GM18502 (cell line): ENCODE measurements at regions not wholly inside any gene's neighbourhood (a gene's known extent, or its start where the extent isn't known, plus 50 kb on each side); places are given as distances from the start of the nearest gene placed in this dataset.

Experiments
- ATAC-seq: cut with Tn5 transposase; IDR thresholded peaks from one replicate; pipeline ENCODE4 v1.9.1; 2021; ENCODE audit warnings: mild to moderate bottlenecking; ENCODE audit not compliant: unreplicated experiment, poor library complexity

DNA sequence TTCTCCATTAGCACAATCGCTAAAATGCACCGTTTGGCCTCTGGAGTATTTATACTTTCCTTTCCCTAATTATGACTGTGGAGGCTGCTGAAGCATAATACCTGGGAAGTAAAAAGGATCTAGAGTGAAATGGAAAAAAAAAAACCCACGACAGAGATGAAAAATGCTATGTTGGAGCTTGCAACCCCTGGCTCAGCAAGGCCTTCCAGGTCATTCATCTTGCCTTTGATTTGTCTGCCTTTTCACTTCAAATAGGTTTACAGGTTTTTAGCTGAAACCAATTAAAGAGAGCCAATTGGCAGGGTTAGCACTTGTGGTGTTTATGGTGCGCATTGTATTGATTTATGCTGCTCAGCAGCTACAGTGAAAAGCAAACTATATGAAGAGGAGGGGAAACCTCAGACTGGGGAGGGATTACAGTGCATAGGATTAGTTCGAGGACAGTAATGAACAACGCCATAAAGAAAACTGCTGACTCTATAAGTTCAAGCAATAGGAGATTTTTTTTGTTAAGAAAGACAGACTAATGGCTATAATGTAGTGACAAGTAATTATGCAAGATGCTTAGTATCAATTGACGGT lies 347.9 kb downstream of the MEIS1 start:
- ATAC-seq, result no peak

DNA sequence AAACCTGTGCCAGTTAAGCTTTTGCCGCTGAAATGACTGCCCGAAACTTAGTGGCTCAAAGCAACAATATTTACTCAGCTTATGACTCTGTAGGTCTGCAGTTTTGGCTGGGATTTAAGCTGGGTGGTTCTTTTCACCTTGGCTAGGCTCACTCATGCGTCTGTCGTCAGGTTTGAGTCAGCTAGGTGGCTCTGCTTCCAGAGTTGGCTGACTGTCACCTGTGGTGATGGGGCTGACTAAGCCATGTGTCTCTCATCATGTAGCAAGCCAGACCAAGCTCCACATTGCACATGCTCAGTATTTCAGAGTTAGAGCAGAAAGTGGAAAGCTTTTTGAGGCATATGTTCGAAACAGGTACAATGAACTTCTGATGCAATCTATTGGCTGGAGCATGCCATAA lies 354.8 kb downstream of the MEIS1 start:
- ATAC-seq, result no peak

DNA sequence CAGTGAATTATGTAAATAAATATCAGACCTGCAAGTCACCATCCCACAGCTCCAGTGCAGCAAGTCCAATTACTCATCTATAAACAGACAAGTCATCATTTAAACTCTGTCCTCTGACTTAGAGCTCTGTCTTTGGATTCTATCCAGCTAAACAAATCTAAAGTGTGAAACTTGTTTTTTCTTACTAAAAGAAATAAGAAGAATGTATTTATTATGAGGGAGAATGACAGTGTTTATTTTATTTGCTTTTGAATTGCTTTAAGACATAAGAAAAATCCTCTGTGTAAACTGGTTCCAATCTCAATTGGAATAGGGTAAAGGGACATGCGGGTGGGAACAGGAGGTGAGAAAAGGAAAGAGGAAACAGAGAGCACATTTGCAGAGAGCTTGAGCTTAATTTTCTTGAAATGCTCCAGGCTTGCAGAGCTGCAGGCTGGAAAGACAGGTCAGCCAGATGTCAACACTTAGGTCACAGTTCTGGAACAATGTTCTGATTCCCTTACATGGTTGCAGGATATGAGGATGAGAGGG lies 355.8 kb downstream of the MEIS1 start:
- no peak for ATAC-seq

DNA sequence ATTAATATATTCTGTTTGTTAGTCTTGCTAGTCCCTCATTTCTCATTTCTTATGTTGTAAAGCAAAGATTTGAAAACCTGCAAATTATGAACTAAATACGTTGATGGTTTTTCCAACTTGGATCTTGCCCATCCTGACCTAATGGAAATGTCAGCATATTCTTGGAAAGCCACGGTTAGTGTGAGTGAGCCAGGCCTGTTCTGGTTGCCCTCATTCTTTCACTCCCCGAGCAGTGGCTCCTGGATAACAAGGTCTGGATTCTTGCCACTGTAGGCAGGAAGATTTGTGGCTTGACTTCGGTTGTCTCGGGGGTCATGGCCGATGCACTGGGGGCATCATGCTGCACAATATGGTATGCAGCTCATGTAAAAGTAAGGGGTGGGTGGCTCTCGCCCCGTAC lies 359.1 kb downstream of the MEIS1 start:
- no peak for ATAC-seq

GRCh38 chr2:66794551-66794950 lies 359.6 kb downstream of the MEIS1 start:
- ATAC-seq, result no peak

DNA sequence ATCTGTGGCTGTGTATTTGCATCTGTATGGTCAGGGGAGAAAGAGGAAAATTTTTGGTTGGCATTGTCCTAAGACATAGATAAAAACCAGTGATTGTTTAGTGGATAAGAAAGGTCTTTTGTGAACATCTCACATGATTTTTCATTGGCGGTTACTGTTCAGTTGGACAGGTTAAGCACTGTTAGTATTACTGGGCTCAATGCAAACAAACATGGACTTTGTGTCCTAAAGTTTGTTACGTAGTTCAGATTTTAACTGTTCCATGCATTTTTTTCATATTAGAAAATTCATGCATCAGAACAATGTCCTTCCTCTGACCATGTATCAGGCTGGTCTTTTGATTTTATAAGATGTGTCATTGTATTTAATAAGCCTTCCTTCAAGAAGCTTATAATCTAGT lies 368.0 kb downstream of the MEIS1 start:
- ATAC-seq, result no peak

DNA sequence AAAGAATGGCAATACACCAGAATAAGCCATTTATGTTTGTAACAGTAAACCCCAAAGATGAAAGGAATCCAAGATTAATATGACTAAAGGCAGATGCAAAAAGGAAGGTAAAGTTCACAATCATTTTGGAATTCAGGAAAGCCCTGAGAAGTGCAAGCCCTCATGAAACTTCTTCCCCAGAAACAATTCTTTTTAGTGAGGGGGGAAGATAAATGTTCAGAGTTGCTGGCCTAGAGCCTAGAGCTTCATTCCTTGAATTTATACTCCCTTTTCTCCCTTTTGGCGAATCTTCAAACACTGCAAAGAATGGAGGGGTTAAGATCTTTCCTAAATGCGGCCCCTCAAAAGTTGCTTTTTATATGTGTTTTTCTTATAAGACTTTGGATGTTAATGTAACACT lies 368.8 kb downstream of the MEIS1 start:
- no peak for ATAC-seq

- ATAC-seq, result no peak
Measured at GRCh38 chr2:66805016-66805865, 370.3 kb downstream of the MEIS1 start.

DNA sequence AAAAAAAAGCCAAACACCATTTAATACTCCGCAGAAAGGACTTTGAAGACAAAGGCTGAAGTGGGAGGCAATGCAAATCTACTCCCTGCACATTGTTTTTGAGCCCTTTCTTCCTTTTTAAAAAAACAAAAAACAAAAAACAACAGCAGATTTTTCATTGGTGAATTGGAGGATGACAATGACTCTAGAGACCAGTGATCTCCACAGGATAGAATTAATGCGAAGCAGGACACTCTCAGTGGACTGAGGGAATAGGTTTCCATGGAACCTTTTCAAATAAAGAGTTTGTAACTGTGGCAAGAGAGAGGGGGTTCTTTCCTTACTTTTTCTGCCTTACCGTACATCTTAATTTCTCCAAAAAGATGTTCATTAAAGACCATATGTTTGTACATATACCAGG lies 371.0 kb downstream of the MEIS1 start:
- no peak for ATAC-seq

DNA sequence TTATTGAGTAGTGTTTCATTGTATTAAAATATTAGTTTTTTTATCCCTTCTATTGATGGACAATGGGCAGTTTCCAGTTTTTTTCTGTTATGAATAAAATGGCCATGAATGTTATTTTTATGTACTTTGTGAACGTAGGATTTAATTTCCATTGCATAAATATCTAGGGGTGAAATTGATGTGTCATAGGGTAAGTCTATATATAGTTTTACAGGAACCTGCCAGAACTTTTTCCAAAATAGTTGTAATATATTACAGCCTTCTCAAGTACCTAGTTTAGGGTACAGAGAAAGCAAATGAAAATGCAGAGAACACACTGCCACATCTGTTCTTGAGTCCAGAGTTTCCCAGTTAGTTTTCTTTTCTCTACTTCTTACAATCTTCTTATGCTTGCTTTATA lies 378.6 kb downstream of the MEIS1 start:
- no peak for ATAC-seq

DNA sequence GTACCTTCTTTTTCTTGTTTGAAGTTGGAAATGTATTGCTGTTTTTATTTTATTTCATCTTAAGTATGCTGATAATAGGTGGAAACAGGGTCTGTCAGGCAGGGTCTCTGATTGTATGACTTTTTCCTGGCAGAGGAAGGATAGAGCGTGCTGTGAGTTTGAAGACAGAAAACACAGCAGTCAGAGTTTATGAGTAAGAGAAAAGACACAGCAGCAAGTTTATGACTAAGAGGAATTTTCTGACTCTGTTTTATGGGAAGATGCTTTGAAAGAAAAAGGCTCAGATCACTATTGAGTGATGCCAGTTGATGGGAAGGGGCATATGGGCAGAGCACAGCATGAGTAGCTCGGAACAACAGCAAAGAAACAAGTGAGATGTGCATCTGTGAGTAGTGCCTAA lies 379.1 kb downstream of the MEIS1 start:
- no peak for ATAC-seq

DNA sequence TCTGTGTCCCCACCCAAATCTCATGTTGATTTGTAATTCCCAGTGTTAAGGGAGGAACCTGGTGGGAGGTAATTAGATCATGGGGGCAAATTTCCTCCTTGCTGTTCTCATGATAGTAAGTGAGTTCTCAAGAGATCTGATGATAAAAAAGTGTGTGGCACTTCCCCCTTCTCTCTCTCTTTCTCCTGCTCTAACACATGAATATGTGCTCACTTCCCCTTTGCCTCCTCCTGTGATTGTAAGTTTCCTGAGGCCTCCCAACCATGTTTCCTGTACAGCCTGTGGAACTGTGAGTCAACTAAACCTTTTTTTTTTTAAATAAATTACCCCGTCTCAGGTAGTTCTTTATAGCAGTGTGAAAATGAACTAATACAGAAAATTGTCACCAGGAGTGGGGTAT lies 380.0 kb downstream of the MEIS1 start:
- ATAC-seq, result no peak

DNA sequence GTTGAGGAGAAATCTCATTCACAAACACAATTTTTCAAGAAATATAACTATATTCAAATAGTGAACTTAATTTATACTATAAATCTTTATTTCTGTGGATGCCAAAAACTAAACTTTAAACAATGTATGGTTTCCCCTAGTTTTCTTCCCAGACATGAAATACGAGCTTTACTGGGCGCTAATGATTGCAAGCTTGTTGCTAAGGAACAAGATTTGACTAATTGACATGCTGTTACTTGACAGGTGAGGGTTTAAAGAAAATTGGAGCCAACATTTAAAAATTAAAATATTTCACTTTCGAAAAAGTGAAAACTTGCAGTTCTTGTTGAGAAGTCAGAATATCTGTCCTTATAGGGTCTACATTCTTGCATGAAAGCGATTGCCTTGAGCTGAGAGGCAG lies 381.0 kb downstream of the MEIS1 start:
- ATAC-seq, result no peak

DNA sequence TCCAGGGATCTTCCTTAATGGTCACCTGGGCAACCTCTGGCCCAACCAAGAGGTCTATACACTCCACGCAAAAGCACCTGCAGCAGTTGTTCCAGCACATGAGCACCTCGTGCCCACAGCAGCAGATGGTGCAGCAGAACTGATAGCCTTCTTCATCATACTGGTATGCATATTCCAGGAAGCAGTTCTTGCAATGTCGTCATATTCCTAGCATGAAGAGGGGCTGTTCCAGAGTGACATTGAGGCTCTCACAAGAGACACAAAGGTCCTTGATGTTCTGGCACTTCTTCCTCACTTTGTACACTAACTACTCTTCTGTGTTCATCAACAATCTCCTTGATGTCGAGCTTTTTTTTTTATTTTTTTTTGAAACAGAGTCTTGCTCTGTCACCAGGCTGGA lies 386.2 kb downstream of the MEIS1 start:
- no peak for ATAC-seq

GRCh38 chr2:66822186-66822585 lies 387.3 kb downstream of the MEIS1 start:
- no peak for ATAC-seq

DNA sequence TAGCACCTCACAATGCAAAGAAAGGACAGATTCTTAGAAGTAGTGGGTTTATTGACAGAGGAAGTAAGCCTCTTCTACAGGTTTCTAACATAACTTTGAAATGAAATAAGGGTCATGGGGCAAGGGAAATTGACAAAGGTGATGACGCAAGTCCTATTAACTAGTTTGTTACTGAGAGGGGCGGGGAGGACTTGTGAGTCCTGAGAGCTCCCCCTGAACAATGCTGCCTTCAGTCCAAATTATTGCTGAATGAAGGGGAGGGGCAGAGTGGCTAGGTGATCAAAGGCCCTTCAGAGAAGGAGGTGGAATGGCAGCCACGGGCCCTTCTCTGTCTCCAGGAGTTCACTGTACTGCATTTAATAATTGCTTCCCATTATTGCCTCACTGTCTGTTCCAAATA lies 390.0 kb downstream of the MEIS1 start:
- ATAC-seq, result no peak

DNA sequence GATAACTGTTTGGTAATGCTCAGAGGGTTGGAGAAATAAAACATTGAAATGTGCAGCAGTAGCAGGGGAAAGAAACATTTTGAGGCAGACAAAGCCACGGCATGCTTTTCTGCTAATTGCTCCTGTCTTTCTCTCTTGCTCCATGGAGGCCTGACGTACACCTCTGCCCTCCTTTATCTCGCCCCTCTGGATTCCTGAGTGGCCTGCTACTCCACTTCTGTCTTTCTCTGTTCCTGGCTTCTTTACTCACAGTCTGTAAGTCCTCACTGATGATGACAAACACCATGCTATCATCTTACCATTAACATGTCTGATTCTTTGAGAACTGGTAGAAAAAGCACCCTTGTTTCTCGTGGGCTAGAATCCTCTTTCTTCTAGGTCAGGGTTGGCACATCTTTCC lies 392.9 kb downstream of the MEIS1 start:
- no peak for ATAC-seq

DNA sequence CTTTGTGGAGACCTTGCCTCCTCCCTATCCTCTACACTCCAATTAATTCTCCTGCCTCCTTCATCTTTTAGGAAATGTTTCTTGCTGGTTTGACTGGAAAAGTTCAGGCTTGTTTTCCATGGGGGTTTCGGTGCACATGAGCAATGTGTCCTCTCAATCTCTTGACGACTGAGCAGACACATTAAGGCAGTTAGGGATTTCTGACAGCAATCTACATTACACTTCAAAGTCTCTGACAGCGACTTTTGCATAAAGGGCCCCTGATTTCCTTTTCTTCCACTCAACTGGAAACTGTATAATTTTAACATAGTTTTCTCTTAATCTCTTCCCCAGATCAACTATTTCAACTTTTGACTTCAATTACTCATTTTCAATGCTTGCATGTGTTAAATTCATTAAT lies 394.0 kb downstream of the MEIS1 start:
- no peak for ATAC-seq

DNA sequence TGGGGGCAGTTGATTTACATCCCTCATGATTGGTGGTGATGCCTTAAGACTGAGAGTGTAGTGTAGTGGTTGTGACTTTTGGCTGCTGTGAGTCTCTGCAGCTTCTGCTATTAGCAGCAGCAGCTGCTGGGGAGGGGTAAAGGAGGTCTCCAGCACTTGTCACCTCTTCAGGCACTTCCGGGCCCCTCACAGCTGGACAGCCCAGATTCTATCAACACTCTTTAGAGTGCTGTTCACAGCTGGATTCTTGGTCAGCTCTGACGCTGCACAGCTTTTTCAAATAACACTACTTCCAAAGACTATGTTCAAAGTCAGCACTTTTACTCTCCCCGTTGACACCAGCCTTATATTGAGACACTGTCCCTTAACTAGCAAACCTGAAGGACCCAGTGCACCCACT lies 396.0 kb downstream of the MEIS1 start:
- ATAC-seq, result no peak

GRCh38 chr2:66832646-66833435 lies 397.9 kb downstream of the MEIS1 start:
- no peak for ATAC-seq

DNA sequence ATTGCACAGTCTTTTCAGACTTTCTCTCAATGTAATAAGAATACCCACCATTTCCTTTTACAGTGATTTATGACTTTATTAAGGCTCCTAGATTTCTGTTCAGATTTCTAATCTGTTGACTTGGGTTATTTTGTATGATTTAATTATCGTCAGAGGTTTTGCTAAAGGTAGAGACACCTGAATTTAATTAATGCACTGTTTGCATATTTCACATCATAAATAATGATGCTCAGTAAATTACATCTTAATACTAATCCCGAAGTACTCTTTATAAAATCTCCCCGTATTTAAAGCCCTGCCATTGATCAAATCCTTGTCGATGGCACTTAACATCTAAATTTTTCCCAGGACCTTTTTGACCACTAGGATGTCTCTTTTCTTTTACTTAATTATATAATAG lies 399.9 kb downstream of the MEIS1 start:
- ATAC-seq, result no peak
